ENCODE measurements at regions not wholly inside any gene's neighbourhood (a gene's known extent, or its start where the extent isn't known, plus 50 kb on each side); places are given as distances from the start of the nearest gene placed in this dataset.

DNA sequence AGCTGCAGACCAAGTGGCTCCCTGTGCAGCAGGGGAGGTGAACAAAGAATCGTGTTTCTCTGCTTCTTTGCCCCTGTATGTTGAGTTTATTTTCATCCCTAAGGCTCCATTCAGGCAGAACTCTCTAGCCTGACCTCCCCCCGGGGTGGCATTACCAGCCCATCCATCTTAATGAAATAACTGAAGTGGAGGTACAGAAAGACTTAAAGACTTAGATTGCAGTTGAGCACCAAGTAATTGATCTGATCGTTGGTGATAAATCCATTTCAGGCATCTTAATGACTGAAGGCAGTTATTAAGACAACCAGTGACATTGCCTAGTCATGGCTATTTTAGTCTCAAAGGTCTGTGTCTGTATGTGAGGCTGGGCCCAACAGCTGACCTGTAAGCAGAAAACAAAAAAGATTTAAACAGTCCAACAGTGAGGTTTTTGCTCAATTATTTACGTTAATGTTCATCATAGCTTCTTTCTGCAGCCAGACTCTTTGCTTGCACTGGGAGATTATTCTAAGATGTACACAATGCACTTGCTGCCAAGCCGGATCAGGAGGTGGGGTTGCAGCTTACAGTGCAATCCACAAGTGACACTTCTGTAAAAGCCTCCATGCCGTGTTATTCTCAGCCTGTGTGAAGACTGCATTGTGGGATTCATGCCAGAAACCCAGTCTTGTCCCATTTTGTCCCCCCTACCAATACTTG is 363.0 kb upstream of the DUSP10 start:
- in situ Hi-C loops (cut with MboI; ENCODE audit: low sequenced_read_pairs, unreplicated experiment), result no loop called here
- no peak for DNase-seq (ENCODE audit: low spot score)
- TF ChIP-seq, protein P1, sequence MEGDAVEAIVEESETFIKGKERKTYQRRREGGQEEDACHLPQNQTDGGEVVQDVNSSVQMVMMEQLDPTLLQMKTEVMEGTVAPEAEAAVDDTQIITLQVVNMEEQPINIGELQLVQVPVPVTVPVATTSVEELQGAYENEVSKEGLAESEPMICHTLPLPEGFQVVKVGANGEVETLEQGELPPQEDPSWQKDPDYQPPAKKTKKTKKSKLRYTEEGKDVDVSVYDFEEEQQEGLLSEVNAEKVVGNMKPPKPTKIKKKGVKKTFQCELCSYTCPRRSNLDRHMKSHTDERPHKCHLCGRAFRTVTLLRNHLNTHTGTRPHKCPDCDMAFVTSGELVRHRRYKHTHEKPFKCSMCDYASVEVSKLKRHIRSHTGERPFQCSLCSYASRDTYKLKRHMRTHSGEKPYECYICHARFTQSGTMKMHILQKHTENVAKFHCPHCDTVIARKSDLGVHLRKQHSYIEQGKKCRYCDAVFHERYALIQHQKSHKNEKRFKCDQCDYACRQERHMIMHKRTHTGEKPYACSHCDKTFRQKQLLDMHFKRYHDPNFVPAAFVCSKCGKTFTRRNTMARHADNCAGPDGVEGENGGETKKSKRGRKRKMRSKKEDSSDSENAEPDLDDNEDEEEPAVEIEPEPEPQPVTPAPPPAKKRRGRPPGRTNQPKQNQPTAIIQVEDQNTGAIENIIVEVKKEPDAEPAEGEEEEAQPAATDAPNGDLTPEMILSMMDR (IDR thresholded peaks at IDR 0.05; ENCODE audit: borderline replicate concordance, control extremely low read depth, extremely low read depth, insufficient read depth, missing control alignments), result no peak

DNA sequence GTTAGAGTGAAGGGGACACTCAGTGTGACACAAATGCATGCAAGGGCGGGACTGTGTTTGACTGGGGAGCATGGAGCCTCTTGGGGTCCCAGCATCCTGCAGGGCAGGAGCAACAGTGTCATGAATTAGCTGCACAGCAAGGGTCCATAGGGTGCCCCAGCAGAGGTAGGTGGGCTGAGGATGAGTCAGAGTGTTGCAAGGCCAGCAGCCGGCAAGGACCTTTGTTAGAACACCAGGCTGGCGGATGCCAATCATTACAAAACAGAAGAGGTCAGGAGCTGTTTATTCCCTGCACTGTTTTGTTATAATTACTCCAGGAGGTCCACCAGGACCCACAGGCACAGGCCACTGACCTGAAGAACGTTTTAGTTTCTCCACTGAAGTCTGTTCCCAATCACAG is 362.2 kb upstream of the DUSP10 start:
- DNase-seq (ENCODE audit: low spot score), result no peak
- in situ Hi-C loops (cut with MboI; ENCODE audit: low sequenced_read_pairs, unreplicated experiment), result no loop called here
- TF ChIP-seq, protein P1 (IDR thresholded peaks at IDR 0.05; ENCODE audit: borderline replicate concordance, control extremely low read depth, extremely low read depth, insufficient read depth, missing control alignments), result no peak

DNA sequence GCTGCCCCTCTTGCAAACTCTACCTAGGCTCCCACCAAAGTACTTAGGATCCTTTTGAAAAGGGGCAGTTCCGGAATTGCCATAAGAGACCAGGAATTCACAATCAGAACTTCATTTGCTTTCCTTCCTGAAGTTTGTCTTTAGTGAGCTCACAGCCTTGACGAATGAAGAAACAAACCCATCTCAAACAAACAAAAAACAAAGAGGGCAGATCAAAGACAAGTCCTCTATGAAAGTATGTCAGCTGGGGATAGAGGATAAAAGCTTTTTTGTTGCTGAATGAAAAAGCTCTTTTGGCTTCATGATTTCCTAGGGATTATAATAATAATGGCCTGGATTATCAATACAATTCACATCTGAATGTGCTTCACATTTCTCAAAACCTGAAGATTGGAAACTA is 357.9 kb upstream of the DUSP10 start:
- in situ Hi-C loops (cut with MboI; ENCODE audit: low sequenced_read_pairs, unreplicated experiment), result no loop called here
- TF ChIP-seq, protein P1 (IDR thresholded peaks at IDR 0.05; ENCODE audit: borderline replicate concordance, control extremely low read depth, extremely low read depth, insufficient read depth, missing control alignments), result no peak

DNA sequence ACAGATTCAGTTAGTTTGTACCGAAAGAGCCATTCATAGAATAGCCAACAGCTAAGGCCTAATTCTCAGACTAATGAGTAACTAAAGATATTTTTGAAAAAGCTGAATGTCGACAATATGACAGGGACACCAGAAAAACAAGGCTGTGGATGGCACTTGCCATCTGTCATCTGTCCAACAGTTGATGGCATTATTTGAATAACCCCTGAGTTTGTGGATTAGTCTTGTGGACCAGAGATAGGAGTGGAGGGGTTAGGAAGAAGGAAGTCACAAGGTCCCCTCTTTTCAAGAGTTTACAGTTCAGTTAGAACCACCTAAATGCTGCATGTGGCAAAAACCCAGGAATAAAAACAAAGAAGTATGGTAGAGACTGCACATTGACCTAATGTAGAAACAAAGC is 356.5 kb upstream of the DUSP10 start:
- DNase-seq (ENCODE audit: low spot score), result no peak
- TF ChIP-seq, protein P1 (IDR thresholded peaks at IDR 0.05; ENCODE audit: borderline replicate concordance, control extremely low read depth, extremely low read depth, insufficient read depth, missing control alignments), result no peak
- in situ Hi-C loops (cut with MboI; ENCODE audit: low sequenced_read_pairs, unreplicated experiment), result no loop called here

More for the DNA sequence above, 357.9 kb upstream of the DUSP10 start:
- DNase-seq (ENCODE audit: low spot score), result no peak

DNA sequence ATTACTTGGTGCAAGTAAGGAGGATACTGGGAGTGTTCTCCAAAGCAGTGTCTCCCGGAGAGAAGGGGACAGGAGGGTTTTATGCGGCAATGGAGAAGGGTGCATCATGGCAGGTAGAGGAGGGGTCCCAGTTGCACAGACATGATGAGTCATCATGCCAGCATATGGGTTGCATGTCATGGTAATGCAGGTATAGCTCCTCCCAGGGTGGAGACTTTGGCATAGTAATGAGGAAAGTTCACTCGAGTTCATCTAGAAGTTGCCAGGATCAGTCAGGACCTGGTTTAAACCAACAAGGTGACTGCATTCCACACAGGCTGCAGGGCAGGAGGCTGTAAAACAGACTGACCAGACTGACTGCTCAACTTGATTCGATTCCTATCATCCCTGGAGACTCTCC is 355.7 kb upstream of the DUSP10 start:
- TF ChIP-seq, protein P1 (IDR thresholded peaks at IDR 0.05; ENCODE audit: borderline replicate concordance, control extremely low read depth, extremely low read depth, insufficient read depth, missing control alignments), result no peak
- no peak for DNase-seq (ENCODE audit: low spot score)
- in situ Hi-C loops (cut with MboI; ENCODE audit: low sequenced_read_pairs, unreplicated experiment), result no loop called here

DNA sequence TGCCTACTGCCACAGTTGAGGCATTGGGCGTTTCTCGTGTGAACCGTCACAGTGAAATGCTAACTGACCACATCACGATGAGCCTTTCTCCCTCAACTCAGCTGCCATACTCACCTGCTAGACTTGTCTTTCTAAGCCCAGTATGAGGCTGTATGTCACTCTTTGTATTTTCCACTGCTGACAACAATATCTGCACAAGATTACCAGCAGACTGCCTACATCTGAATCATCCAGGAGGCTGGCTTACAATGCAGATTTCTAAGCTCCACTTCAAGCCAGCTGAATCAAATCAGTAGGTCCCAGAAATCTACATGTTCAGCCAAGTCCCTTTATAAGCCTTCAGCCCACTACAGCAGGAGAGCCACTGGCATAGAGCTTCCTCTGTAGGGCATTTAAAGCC is 355.0 kb upstream of the DUSP10 start:
- TF ChIP-seq, protein P1 (IDR thresholded peaks at IDR 0.05; ENCODE audit: borderline replicate concordance, control extremely low read depth, extremely low read depth, insufficient read depth, missing control alignments), result no peak
- DNase-seq (ENCODE audit: low spot score), result no peak
- in situ Hi-C loops (cut with MboI; ENCODE audit: low sequenced_read_pairs, unreplicated experiment), result no loop called here

Data from GM13976 (cell line).